Skeletal muscle satellite cell (primary cell): ENCODE measurements at regions not wholly inside any gene's neighbourhood (a gene's known extent, or its start where the extent isn't known, plus 50 kb on each side); places are given as distances from the start of the nearest gene placed in this dataset.
"Not testable (repeated sequence)": the region's sequence is repeated elsewhere in the genome, so short reads cannot be mapped to it uniquely, and the experiment has no call there.

Experiments used
- H3K27me3 ChIP-seq: 2 replicates; pipeline ENCODE4 v1.7.0; 2013; ENCODE audit warnings: low read length; ENCODE audit not compliant: control insufficient read depth, insufficient read depth
- H3K36me3 ChIP-seq: 2 replicates; pipeline ENCODE4 v1.7.0; 2013; ENCODE audit warnings: mild to moderate bottlenecking, control low read depth, low read length; ENCODE audit not compliant: insufficient read depth
- H3K4me1 ChIP-seq: 2 replicates; pipeline ENCODE4 v1.7.0; 2013; ENCODE audit warnings: low read length; ENCODE audit not compliant: control insufficient read depth, insufficient read depth
- H3K4me2 ChIP-seq: 2 replicates; pipeline ENCODE4 v1.7.0; 2013; ENCODE audit warnings: mild to moderate bottlenecking, low read length
- H3K4me3 ChIP-seq: 2 replicates; pipeline ENCODE4 v1.7.0; 2013; ENCODE audit warnings: low read length
- H3K9ac ChIP-seq: 2 replicates; pipeline ENCODE4 v1.7.0; 2013; ENCODE audit warnings: mild to moderate bottlenecking, low read depth, low read length, moderate library complexity
- H3K9me3 ChIP-seq: replicated peaks from 2 replicates; pipeline ENCODE4 v1.7.0; 2013; ENCODE audit warnings: mild to moderate bottlenecking, control low read depth, low read length

DNA sequence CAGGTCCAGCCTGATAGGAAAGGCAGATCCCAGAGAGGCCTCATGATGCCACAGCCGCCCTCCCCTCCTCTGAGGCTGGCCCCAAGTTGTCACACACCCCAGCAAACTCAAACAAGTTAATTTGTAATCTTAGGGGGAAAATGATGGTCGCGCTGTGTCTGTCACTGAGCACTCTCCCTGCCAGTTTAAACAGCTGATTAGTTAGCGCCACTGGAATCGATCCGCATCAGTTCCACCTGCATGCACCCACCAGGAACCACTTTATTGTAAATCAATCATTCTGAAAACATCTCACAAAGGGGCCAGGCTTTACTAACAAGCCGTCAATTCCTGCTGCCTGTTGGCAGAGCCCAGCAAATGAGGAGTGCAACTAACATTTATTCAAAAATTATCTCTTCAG is 870.9 kb downstream of the KCNMA1 start:
- no peak overlapping the region for H3K4me3 ChIP-seq
- H3K4me1 ChIP-seq, result no peaks in the 10 kb centered on the region
- H3K4me2 ChIP-seq, result no peak overlapping the region
- H3K9me3 ChIP-seq, result no peaks in the 10 kb centered on the region
- no peaks in the 10 kb centered on the region for H3K27me3 ChIP-seq
- H3K36me3 ChIP-seq, result no peaks in the 10 kb centered on the region
- H3K9ac ChIP-seq, result no peak overlapping the region

DNA sequence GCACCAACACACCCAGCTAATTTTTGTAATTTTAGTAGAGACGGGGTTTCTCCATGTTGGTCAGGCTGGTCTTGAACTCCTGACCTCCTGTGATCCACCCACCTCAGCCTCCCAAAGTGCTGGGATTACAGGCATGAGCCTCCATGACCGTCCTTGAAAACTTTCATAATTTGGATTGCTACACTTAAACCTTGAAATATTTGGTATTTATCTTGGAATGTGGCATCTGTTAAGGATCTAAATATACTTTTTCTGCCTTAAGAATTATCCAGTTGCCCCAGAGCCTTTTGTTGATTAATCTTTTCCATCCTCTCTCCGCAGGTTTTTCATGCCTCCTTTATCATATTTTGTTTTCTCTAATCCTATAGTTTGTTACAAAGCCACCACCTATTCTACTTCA is 872.7 kb downstream of the KCNMA1 start:
- H3K4me1 ChIP-seq, H3K4me2 ChIP-seq, H3K27me3 ChIP-seq, H3K4me3 ChIP-seq, H3K9me3 ChIP-seq, H3K9ac ChIP-seq, H3K36me3 ChIP-seq: not testable (repeated sequence)

DNA sequence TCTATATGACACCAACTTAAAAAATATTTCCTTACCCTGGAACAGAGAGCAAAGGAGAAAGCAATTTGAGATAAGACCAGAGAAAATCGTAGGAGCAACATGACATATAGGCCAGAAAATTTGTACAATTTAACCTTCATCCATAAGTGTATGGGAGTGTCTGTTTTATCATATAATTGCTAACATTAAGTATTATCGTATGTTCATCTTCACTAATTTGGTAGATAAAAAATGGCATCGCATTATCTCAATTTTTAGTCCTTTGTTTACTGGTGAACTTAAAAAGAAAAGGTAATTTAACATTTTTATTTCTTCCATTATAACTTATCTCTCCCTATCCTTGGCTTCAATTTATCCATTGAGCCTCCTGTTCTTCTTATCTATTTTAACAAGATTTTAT is 873.4 kb downstream of the KCNMA1 start:
- H3K27me3 ChIP-seq, result no peaks in the 10 kb centered on the region
- H3K4me3 ChIP-seq, result no peak overlapping the region
- H3K9ac ChIP-seq, result no peak overlapping the region
- H3K9me3 ChIP-seq, result no peaks in the 10 kb centered on the region
- H3K36me3 ChIP-seq, result no peaks in the 10 kb centered on the region
- no peak overlapping the region for H3K4me2 ChIP-seq
- no peaks in the 10 kb centered on the region for H3K4me1 ChIP-seq

DNA sequence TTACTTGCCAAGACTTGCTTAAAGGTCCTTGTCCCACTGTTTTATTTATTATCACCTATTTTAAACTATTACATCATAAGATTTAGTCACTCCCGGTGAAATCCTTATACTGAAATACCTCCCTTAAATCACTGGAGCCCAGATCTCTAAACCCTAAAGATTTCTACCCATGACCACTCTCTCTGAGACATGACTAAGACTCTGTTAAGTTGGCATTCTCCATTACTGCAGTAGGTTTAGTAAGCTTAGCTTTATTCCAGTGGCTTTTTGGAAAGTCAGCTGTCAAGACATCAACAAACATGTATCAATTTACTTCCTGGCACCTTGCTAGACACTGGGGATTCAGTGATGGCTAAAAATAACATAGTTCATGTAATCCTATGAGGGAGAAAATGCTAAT is 874.2 kb downstream of the KCNMA1 start:
- Histone ChIP-seq H3K9ac (no peak overlapping the region), H3K9me3 (no peaks in the 10 kb centered on the region), H3K4me2 (no peak overlapping the region), H3K36me3 (no peaks in the 10 kb centered on the region), H3K4me3 (no peak overlapping the region), H3K27me3 (no peaks in the 10 kb centered on the region), H3K4me1 (no peaks in the 10 kb centered on the region)

DNA sequence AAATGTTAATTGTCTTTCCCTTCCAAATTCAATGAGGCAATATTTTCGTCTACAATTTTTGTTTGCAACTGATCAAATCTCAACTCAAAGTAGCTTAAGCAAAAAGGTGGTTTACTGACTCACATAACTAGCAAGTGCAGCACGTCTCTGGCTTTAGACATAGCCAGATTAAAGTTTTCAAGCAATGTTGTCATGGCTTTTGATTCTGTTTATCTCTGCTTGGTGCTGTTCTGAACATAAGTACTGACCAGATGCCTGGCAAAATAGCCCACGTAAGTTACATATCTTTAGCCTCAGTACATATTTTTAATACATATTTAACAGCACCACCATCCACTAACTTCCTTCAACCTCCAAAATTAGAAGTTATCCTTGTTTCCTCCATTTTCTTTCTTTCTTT is 877.9 kb downstream of the KCNMA1 start:
- Histone ChIP-seq H3K4me1 (no peaks in the 10 kb centered on the region), H3K36me3 (no peaks in the 10 kb centered on the region), H3K9ac (no peak overlapping the region), H3K9me3 (no peaks in the 10 kb centered on the region), H3K27me3 (no peaks in the 10 kb centered on the region), H3K4me3 (no peak overlapping the region), H3K4me2 (no peak overlapping the region)

DNA sequence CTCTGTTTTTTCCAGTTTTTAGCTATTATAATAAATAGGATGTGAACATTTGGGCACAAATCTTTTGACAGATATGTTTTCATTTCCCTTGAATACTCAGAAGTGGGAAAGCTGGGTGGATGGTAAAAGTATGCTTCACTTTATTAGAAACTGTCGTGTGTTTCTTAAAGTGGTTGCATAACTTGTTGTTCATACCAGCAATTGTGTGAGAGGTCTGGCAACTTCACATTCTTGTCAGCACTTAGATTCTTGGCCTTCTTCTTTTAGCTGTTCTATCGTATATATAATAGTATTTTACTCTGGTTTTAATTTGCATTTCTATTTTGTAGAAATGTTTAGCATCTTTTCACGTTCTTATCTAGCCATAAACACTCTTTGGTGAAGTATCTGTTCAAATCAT is 894.4 kb downstream of the KCNMA1 start:
- Histone ChIP-seq H3K9me3 (no peaks in the 10 kb centered on the region), H3K4me3 (no peak overlapping the region), H3K27me3 (no peaks in the 10 kb centered on the region)

DNA sequence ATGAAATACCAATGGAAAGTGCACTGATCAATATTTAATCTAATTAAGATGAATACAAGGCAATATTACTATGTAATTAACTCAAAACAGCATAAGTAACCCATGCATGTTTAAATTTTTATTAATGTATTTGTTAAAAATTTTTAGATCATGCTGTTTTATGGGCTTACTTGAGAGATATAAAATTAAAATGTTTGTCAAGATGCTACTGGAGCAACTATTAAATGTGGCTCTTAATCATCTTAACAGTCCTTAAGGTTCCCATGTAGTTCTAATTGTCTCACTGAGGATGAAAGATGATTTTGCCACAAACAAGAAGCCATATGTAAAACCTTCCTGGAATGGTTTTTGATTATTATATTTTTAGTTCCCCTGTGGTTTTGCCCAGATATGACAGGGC is 897.1 kb downstream of the KCNMA1 start:
- H3K27me3 ChIP-seq, result no peaks in the 10 kb centered on the region
- H3K36me3 ChIP-seq, result no peaks in the 10 kb centered on the region
- no peak overlapping the region for H3K4me3 ChIP-seq
- no peak overlapping the region for H3K4me2 ChIP-seq
- no peak overlapping the region for H3K9ac ChIP-seq
- H3K4me1 ChIP-seq, result no peaks in the 10 kb centered on the region
- no peaks in the 10 kb centered on the region for H3K9me3 ChIP-seq

More for the DNA sequence above, 894.4 kb downstream of the KCNMA1 start:
- no peaks in the 10 kb centered on the region for H3K4me1 ChIP-seq
- H3K36me3 ChIP-seq, result no peaks in the 10 kb centered on the region
- no peak overlapping the region for H3K9ac ChIP-seq
- H3K4me2 ChIP-seq, result no peak overlapping the region

DNA sequence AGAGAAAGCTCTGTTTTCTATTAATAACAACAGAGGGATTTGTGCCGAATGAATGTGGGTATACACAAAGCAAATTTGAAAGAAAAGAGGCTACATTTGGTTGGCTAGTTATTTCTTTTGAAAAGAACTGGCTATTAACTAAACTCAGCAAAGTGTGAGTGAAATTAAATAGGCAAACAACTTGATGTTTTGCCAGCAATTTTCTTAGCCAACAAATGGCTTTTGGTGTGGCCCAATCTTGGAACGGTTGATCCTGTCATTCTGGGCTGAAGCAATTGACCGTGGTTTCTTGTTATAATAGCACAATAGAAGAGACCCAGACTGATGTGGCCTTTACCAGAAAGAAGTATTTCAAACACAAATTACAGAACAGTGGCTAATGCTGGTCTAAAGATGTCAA is 898.6 kb downstream of the KCNMA1 start:
- Histone ChIP-seq H3K4me1 (no peaks in the 10 kb centered on the region), H3K4me2 (no peak overlapping the region), H3K36me3 (no peaks in the 10 kb centered on the region), H3K9ac (no peak overlapping the region), H3K4me3 (no peak overlapping the region), H3K9me3 (no peaks in the 10 kb centered on the region), H3K27me3 (no peaks in the 10 kb centered on the region)

DNA sequence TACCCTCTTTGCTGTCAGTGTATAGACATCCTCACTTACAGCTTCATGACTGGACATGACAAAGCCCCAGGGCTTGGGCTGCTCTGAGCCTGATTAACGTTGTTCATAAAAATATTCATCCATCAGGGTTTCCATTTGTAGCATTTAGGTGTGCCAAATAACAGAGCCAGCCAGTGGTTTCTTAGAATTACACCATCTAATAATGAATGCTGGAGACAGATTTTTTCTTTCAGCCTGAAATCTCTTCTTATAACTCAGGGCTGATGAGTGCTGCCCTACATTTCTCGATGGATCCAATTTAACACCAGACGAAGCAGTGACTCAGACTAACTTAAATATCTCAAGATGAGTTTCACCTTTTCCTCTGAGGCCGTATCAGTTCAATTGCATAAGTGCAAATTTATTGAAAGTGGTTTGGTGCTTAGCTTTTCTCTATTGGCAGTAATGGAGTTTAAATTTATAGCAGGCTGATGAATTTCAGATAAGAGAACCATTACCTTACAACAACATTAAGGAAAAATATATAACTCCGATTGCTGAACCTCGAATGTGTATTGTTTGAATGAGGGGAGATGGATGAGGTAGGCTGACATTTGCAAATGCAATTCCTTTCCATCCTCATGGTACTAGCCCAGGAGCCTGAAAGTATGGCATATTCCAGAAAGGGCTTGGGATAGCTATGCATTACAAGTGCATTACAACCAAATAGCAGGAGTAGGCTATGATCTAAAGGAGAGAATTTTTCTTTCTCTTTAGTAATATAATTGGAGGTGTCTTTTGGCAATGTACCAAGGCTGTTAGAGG is 900.6 kb downstream of the KCNMA1 start:
- Histone ChIP-seq H3K9ac (no peak overlapping the region), H3K4me2 (no peak overlapping the region)

DNA sequence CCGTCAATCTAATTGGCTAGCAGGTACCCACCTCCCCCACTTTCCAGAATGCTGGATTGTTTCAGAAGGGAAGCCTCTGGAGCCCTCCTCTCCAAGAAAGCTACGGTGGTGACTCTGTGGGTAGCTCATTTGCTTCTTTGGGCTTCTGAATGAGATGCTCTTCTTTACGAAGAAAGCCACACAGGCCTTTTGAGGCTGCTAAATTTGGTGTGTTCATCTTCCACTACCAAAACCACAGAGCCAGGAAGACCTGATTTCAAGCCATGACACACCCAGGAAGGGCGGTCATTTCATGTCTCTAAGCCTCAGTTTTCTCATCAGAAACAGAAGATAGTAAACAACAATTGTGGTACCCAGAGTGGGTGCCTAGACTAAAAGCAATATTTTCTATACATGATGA is 901.2 kb downstream of the KCNMA1 start:
- Histone ChIP-seq H3K4me1 (peaks cover 9% of the 10 kb centered on the region), H3K4me3 (no peak overlapping the region), H3K9me3 (no peaks in the 10 kb centered on the region), H3K27me3 (no peaks in the 10 kb centered on the region), H3K36me3 (no peaks in the 10 kb centered on the region), H3K4me2 (no peak overlapping the region), H3K9ac (no peak overlapping the region)

More for the DNA sequence above, 900.6 kb downstream of the KCNMA1 start:
- peaks cover 8% of the 10 kb centered on the region for H3K4me1 ChIP-seq
- H3K4me3 ChIP-seq, result no peak overlapping the region
- no peaks in the 10 kb centered on the region for H3K9me3 ChIP-seq
- no peaks in the 10 kb centered on the region for H3K27me3 ChIP-seq
- H3K36me3 ChIP-seq, result no peaks in the 10 kb centered on the region

DNA sequence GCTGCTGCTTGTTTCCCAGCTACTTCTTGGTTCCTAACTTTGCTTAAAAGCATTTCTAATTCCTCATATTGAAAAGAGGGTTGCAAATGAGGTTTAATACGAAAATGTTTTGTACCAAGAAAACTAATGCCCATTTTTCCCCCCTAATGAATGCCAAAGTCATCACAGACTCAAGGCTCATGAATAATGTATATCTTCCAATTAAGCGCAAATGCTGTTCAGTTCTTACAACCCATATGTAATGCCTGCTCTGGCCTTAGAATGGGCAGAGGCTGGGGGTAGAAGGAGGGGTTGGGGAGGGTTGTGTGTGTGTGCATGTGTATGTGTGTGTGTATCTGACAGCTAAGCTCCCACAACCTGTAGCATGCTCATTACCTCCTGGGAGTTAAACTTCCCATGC is 901.7 kb downstream of the KCNMA1 start:
- H3K4me1 ChIP-seq, result peaks cover 9% of the 10 kb centered on the region
- H3K36me3 ChIP-seq, result no peaks in the 10 kb centered on the region
- no peaks in the 10 kb centered on the region for H3K9me3 ChIP-seq
- no peak overlapping the region for H3K9ac ChIP-seq
- no peak overlapping the region for H3K4me2 ChIP-seq
- H3K4me3 ChIP-seq, result no peak overlapping the region
- no peaks in the 10 kb centered on the region for H3K27me3 ChIP-seq

DNA sequence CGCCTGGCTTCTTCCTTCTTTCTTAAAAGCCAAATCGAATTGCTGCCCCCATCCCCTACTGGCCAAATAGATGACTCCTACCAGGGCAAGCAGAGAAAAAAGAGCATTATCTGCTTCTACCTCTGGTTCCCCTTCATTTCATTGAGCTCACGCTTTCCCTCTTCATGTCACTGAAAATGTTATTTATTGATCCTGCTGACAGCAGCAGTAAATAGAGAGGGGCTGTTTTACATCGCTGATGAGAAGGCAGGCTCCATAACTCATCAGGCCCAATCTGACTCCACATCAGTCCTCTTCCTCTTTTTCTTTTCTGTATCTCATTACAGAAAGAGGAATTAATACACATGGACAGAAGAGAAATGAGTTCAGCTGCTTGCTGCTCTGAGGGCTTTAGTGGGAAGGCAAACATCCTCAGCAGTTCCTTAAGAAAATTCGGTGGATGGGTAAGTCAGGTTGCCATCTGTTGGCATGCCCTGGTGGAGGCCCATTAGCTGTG is 904.1 kb downstream of the KCNMA1 start:
- Histone ChIP-seq H3K4me2 (no peak overlapping the region), H3K4me3 (no peak overlapping the region), H3K9ac (no peak overlapping the region), H3K4me1 (peaks cover 9% of the 10 kb centered on the region), H3K9me3 (no peaks in the 10 kb centered on the region), H3K36me3 (no peaks in the 10 kb centered on the region), H3K27me3 (no peaks in the 10 kb centered on the region)
